Cardiac septum (tissue), 1 donor: ENCODE measurements at regions not wholly inside any gene's neighbourhood (a gene's known extent, or its start where the extent isn't known, plus 50 kb on each side); places are given as distances from the start of the nearest gene placed in this dataset.

ENCODE experiments used
- DNase-seq: peaks from one replicate; pipeline ENCODE4 v3.0.0-alpha.2; 2020; ENCODE audit warnings: low spot score
- intact Hi-C: fragments of 100-400 bp; cut with DNase I; formaldehyde crosslinking; loops from one replicate; pipeline ENCODE4 v1.14.0; 2022
- donor health status: DM: no; HTN: no; CAD: no.

GRCh38 chr16:73154063-73154870 lies 106.3 kb upstream of the ZFHX3 start:
- DNase-seq = no peak
- intact Hi-C loops = loop anchor here (5.0 kb wide), 1 partner anchor 42 kb away; no protein-coding TSS in a partner anchor

- intact Hi-C loops = loop anchor here (5.0 kb wide), 1 partner anchor 40 kb away; no protein-coding TSS in a partner anchor
- DNase-seq = no peak
These were observed 104.6 kb upstream of the ZFHX3 start for GRCh38 chr16:73152386-73153125.

- no peak for DNase-seq
- intact Hi-C loops = loop anchor here (5.0 kb wide), 1 partner anchor 40 kb away; no protein-coding TSS in a partner anchor
These were observed 104.0 kb upstream of the ZFHX3 start for GRCh38 chr16:73151941-73152340.

GRCh38 chr16:73151225-73151624 lies 103.3 kb upstream of the ZFHX3 start:
- DNase-seq = no peak
- intact Hi-C loops = loop anchor here (5.0 kb wide), 1 partner anchor 39 kb away; no protein-coding TSS in a partner anchor

GRCh38 chr16:73150786-73151185 lies 102.9 kb upstream of the ZFHX3 start:
- intact Hi-C loops = loop anchor here (5.0 kb wide), 1 partner anchor 38 kb away; no protein-coding TSS in a partner anchor
- no peak for DNase-seq

GRCh38 chr16:73149334-73149733 lies 101.4 kb upstream of the ZFHX3 start:
- no peak for DNase-seq
- intact Hi-C loops = no loop called here

GRCh38 chr16:73147958-73148357 lies 100.0 kb upstream of the ZFHX3 start:
- intact Hi-C loops = no loop called here
- no peak for DNase-seq

GRCh38 chr16:73145166-73145880 lies 97.4 kb upstream of the ZFHX3 start:
- no peak for DNase-seq
- intact Hi-C loops = no loop called here

GRCh38 chr16:73143576-73144422 lies 95.9 kb upstream of the ZFHX3 start:
- intact Hi-C loops = loop anchor here (5.0 kb wide), 1 partner anchor 71 kb away; no protein-coding TSS in a partner anchor
- DNase-seq = no peak

GRCh38 chr16:73143002-73143401 lies 95.1 kb upstream of the ZFHX3 start:
- intact Hi-C loops = loop anchor here (5.0 kb wide), 1 partner anchor 71 kb away; no protein-coding TSS in a partner anchor
- DNase-seq = no peak

- no peak for DNase-seq
- intact Hi-C loops = loop anchor here (5.0 kb wide), 1 partner anchor 70 kb away; no protein-coding TSS in a partner anchor
These were observed 94.3 kb upstream of the ZFHX3 start for GRCh38 chr16:73142053-73142854.

- intact Hi-C loops = loop anchor here (5.0 kb wide), 1 partner anchor 69 kb away; no protein-coding TSS in a partner anchor
- no peak for DNase-seq
These were observed 93.0 kb upstream of the ZFHX3 start for GRCh38 chr16:73140929-73141328.

- DNase-seq = no peak
- intact Hi-C loops = no loop called here
These were observed 83.4 kb upstream of the ZFHX3 start for GRCh38 chr16:73131156-73131862.

GRCh38 chr16:73129455-73129854 lies 81.5 kb upstream of the ZFHX3 start:
- intact Hi-C loops = loop anchor here (5.0 kb wide), 1 partner anchor 43 kb away; no protein-coding TSS in a partner anchor
- no peak for DNase-seq

- no peak for DNase-seq
- intact Hi-C loops = loop anchor here (5.0 kb wide), 1 partner anchor 46 kb away; no protein-coding TSS in a partner anchor
These were observed 78.6 kb upstream of the ZFHX3 start for GRCh38 chr16:73126525-73126853.

- no peak for DNase-seq
- intact Hi-C loops = loop anchor here (5.0 kb wide), 1 partner anchor 46 kb away; no protein-coding TSS in a partner anchor
These were observed 78.1 kb upstream of the ZFHX3 start for GRCh38 chr16:73125850-73126524.
